ENCODE measurements at regions not wholly inside any gene's neighbourhood (a gene's known extent, or its start where the extent isn't known, plus 50 kb on each side); places are given as distances from the start of the nearest gene placed in this dataset.

DNA sequence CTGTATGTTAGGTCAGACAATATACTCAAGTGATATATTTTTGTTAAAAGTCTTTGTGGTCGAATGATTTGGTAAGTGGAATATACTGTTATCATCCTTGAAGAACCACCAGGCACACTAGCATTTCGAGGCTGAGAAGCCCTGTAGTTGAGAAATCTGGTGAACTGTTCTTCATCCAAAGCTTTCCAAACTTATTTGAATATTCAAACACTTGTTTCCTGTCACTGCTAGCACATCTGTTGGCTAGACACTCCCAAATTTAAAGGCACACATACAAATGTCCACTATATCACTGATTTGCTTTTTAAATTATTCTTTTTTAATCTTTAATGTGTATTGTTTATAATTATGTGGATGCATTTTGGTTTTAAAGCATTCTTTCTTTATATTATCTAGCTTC lies 241.9 kb upstream of the CNTNAP5 start:
- no peak for TF ChIP-seq CTCF (IDR thresholded peaks at IDR 0.05; ENCODE audit: borderline replicate concordance, extremely low read depth, low read length, poor library complexity, severe bottlenecking)
- TF ChIP-seq EZH2 (IDR thresholded peaks at IDR 0.05; ENCODE audit: borderline replicate concordance, low read depth, low read length, severe bottlenecking), result no peak

Measured in DND-41 (cell line).